ENCODE measurements at regions not wholly inside any gene's neighbourhood (a gene's known extent, or its start where the extent isn't known, plus 50 kb on each side); places are given as distances from the start of the nearest gene placed in this dataset.

- no peaks in the 10 kb centered on the region for H3K9me3 ChIP-seq (ENCODE audit: low read length)
- ChIA-PET CTCF (ENCODE audit: low intra/inter-chr PET ratio, low total read pairs) (interaction anchor here (3.3 kb wide), 1 partner anchor 65 kb away, joined by 23 read pairs; no protein-coding TSS in a partner anchor), POLR2A (interaction anchor here (1.3 kb wide), 1 partner anchor 112 kb away, joined by 3 read pairs; no protein-coding TSS in a partner anchor)
- ATAC-seq (no peak), DNase-seq (ENCODE audit: low spot score) (no peak), FAIRE-seq (no peak)
- H4K20me1 ChIP-seq (ENCODE audit: insufficient read depth, low read length): no peaks in the 10 kb centered on the region
- in situ Hi-C loops (cut with HindIII; ENCODE audit: extremely low pct_ligation_motif_present, low pct_unique_long_range_greater_than_20kb): loop anchor here (5.0 to 10.0 kb wide), 2 partner anchors 48 to 110 kb away; no protein-coding TSS in a partner anchor
- no TSS peak for BruUV-seq (replicated peaks)
- no peaks in the 10 kb centered on the region for H3K36me3 ChIP-seq (replicated peaks in 1 of 2; ENCODE audit: control insufficient read depth in 1 of 2, insufficient read depth in 2 of 2, low read length in 2 of 2)
- H3K27me3 ChIP-seq (ENCODE audit: control insufficient read depth in 1 of 2, insufficient read depth in 2 of 2, low read length in 2 of 2): peaks cover 0 to 4% of the 10 kb centered on the region in 2 experiments; a peak in 1 of 5 replicates
- H3K4me1 ChIP-seq (ENCODE audit: insufficient read depth, low read length): peaks cover 70% of the 10 kb centered on the region
- H3K4me2 ChIP-seq (ENCODE audit: low read depth, low read length): no peak overlapping the region
- no peak overlapping the region for H2AFZ ChIP-seq (ENCODE audit: low read length)
- no peak overlapping the region for H3K4me3 ChIP-seq (replicated peaks in 1 of 3; ENCODE audit: insufficient read depth in 1 of 3, low read depth in 2 of 3, low read length in 3 of 3)
- TF ChIP-seq THRA (CRISPR knock-in tag; IDR thresholded peaks at IDR 0.05; ENCODE audit: borderline replicate concordance) (no peak), POLR2A (IDR thresholded peaks at IDR 0.05; ENCODE audit: insufficient read depth in 1 of 2, low read depth in 2 of 2, low read length in 2 of 2) (0 out of 4 replicates have a peak, but pooled peaks of 1 of the 2 experiments have one; percentile 2)
- no peaks in the 10 kb centered on the region for H3K79me2 ChIP-seq (ENCODE audit: insufficient read depth, low read length)
- WGBS (ENCODE audit: low lambda C conversion rate): 98% methylated on average over 7 of the region's 7 CpGs
- H3K27ac ChIP-seq (ENCODE audit: extremely low read length, insufficient read depth, low read length): no peak overlapping the region
- H3K9ac ChIP-seq (ENCODE audit: insufficient read depth, low read depth, low read length): no peak overlapping the region
- intact Hi-C loops (cut with micrococcal nuclease; ENCODE audit: unreplicated experiment): loop anchor here (5.0 kb wide), 2 partner anchors 160 to 185 kb away; partner anchors contain the start of gene AFAP1L1
These were observed 53.3 kb upstream of the IL17B start for GRCh38 chr5:149432376-149432775.

GRCh38 chr5:149429839-149430721 lies 51.0 kb upstream of the IL17B start:
- DNase-seq (ENCODE audit: low spot score) (peak; percentile 84), ATAC-seq (peak; percentile 84), FAIRE-seq (peak; percentile 86)
- CTCF ChIA-PET (ENCODE audit: low intra/inter-chr PET ratio, low total read pairs): interaction anchor here (1.0 to 3.4 kb wide), 3 partner anchors 10 to 62 kb away, joined by 3 to 35 read pairs (median 23); no protein-coding TSS in a partner anchor
- H3K27me3 ChIP-seq (ENCODE audit: control insufficient read depth in 1 of 2, insufficient read depth in 2 of 2, low read length in 2 of 2): no peaks in the 10 kb centered on the region
- peak overlapping the region; percentile 5 for H2AFZ ChIP-seq (ENCODE audit: low read length)
- peak overlapping the region; percentile 72 for H3K27ac ChIP-seq (ENCODE audit: extremely low read length, insufficient read depth, low read length)
- 12% methylated on average over 7 of the region's 15 CpGs for WGBS (ENCODE audit: low lambda C conversion rate)
- in situ Hi-C loops (cut with HindIII; ENCODE audit: extremely low pct_ligation_motif_present, low pct_unique_long_range_greater_than_20kb) (loop anchor here (5.0 to 10.0 kb wide), 2 partner anchors 45 to 108 kb away; no protein-coding TSS in a partner anchor), intact Hi-C loops (cut with micrococcal nuclease; ENCODE audit: unreplicated experiment) (loop anchor here (1.0 to 5.0 kb wide), 3 partner anchors 113 to 187 kb away; partner anchors contain the start of gene AFAP1L1)
- H3K36me3 ChIP-seq (replicated peaks in 1 of 2; ENCODE audit: control insufficient read depth in 1 of 2, insufficient read depth in 2 of 2, low read length in 2 of 2): no peaks in the 10 kb centered on the region
- POLR2A ChIA-PET: interaction anchor here (1.2 kb wide), 1 partner anchor 63 kb away, joined by 3 read pairs; no protein-coding TSS in a partner anchor
- H3K4me3 ChIP-seq (replicated peaks in 1 of 3; ENCODE audit: insufficient read depth in 1 of 3, low read depth in 2 of 3, low read length in 3 of 3): peak overlapping the region; percentile 40 to 73 (median 60); a peak in 5 of 6 replicates
- H4K20me1 ChIP-seq (ENCODE audit: insufficient read depth, low read length): no peaks in the 10 kb centered on the region
- H3K79me2 ChIP-seq (ENCODE audit: insufficient read depth, low read length): no peaks in the 10 kb centered on the region
- H3K9me3 ChIP-seq (ENCODE audit: low read length): no peaks in the 10 kb centered on the region
- H3K4me2 ChIP-seq (ENCODE audit: low read depth, low read length): peak overlapping the region; percentile 94
- peak overlapping the region; percentile 51 for H3K9ac ChIP-seq (ENCODE audit: insufficient read depth, low read depth, low read length)
- BruUV-seq (replicated peaks): no TSS peak
- peaks cover 68% of the 10 kb centered on the region for H3K4me1 ChIP-seq (ENCODE audit: insufficient read depth, low read length)
- TF ChIP-seq HMGXB4 (CRISPR knock-in tag; IDR thresholded peaks at IDR 0.05; ENCODE audit: borderline replicate concordance in 1 of 2, low read depth in 1 of 2) (peak; percentile 38 to 81; a peak in 3 of 4 replicates), YEATS2 (CRISPR knock-in tag; IDR thresholded peaks at IDR 0.05; ENCODE audit: borderline replicate concordance) (peak; percentile 39; the same call in 1 of the 2 replicates), ZSCAN30 (CRISPR knock-in tag; IDR thresholded peaks at IDR 0.05) (no peak), SALL1 (CRISPR knock-in tag; IDR thresholded peaks at IDR 0.05) (peak; percentile 48), EP300 (IDR thresholded peaks at IDR 0.05; ENCODE audit: low read depth in 2 of 2, low read length in 2 of 2) (peak in 1 of 2 experiments; percentile 55; a peak in 2 of 4 replicates), EP300 (CRISPR knock-in tag; IDR thresholded peaks at IDR 0.05; ENCODE audit: borderline replicate concordance) (no peak), MED8 (CRISPR knock-in tag; IDR thresholded peaks at IDR 0.05; ENCODE audit: insufficient replicate concordance) (no peak), YY1 (IDR thresholded peaks at IDR 0.05; ENCODE audit: insufficient read depth, insufficient replicate concordance, low read depth, low read length) (peak; percentile 22)
